ENCODE measurements at regions not wholly inside any gene's neighbourhood (a gene's known extent, or its start where the extent isn't known, plus 50 kb on each side); places are given as distances from the start of the nearest gene placed in this dataset.
A peak's percentile ranks its signal among the peaks of the same experiment; 100 is the strongest.

GRCh38 chr7:131061818-131062217 lies 265.9 kb upstream of the MKLN1 start (continued):
- no peak for TF ChIP-seq HMGXB4 (CRISPR knock-in tag; IDR thresholded peaks at IDR 0.05)

GRCh38 chr7:131066635-131067034 lies 261.0 kb upstream of the MKLN1 start:
- Mint-ChIP-seq H3K27ac (no peak overlapping the region), H3K4me1 (peaks cover 23% of the 10 kb centered on the region), H3K36me3 (no peaks in the 10 kb centered on the region), H3K9me3 (no peaks in the 10 kb centered on the region), H3K4me3 (no peak overlapping the region), H3K27me3 (ENCODE audit: low read depth) (no peaks in the 10 kb centered on the region)
- POLR2A ChIA-PET: no interaction called here
- no peak for TF ChIP-seq MLX (CRISPR knock-in tag; IDR thresholded peaks at IDR 0.05)
- TF ChIP-seq GABPB1 (CRISPR knock-in tag; IDR thresholded peaks at IDR 0.05): peak; percentile 90
- no peak for ATAC-seq
- no peak for DNase-seq (ENCODE audit: low spot score)
- CTCF ChIA-PET: interaction anchor here (0.9 to 3.9 kb wide), 2 partner anchors 170 to 236 kb away, joined by 5 to 25 read pairs; no protein-coding TSS in a partner anchor

- CTCF ChIA-PET: interaction anchor here (0.9 to 3.9 kb wide), 2 partner anchors 170 to 236 kb away, joined by 5 to 25 read pairs; no protein-coding TSS in a partner anchor
- DNase-seq (ENCODE audit: low spot score) (no peak), ATAC-seq (no peak; the same call in 1 of the 2 replicates)
- POLR2A ChIA-PET: no interaction called here
- Mint-ChIP-seq H3K4me3 (no peak overlapping the region), H3K4me1 (peaks cover 28% of the 10 kb centered on the region), H3K9me3 (no peaks in the 10 kb centered on the region), H3K27ac (no peak overlapping the region), H3K36me3 (no peaks in the 10 kb centered on the region), H3K27me3 (ENCODE audit: low read depth) (no peaks in the 10 kb centered on the region)
- no peak for TF ChIP-seq NR2C2 (CRISPR knock-in tag; IDR thresholded peaks at IDR 0.05)
Observed at GRCh38 chr7:131067220-131067619, 260.5 kb upstream of the MKLN1 start.

GRCh38 chr7:131068604-131069021 lies 259.1 kb upstream of the MKLN1 start:
- CTCF ChIA-PET: interaction anchor here (0.8 to 3.9 kb wide), 15 partner anchors 9 to 278 kb away, joined by 3 to 25 read pairs (median 4); partner anchors contain the start of gene MKLN1
- ATAC-seq: no peak
- peaks cover 36% of the 10 kb centered on the region for H3K4me1 Mint-ChIP-seq
- no peaks in the 10 kb centered on the region; the same call in 1 of the 2 replicates for H3K36me3 Mint-ChIP-seq
- POLR2A ChIA-PET: interaction anchor here (0.6 kb wide), 1 partner anchor 429 kb away, joined by 4 read pairs; no protein-coding TSS in a partner anchor
- no peaks in the 10 kb centered on the region for H3K27me3 Mint-ChIP-seq (ENCODE audit: low read depth)
- no peak overlapping the region for H3K27ac Mint-ChIP-seq
- no peak overlapping the region for H3K4me3 Mint-ChIP-seq
- no peaks in the 10 kb centered on the region for H3K9me3 Mint-ChIP-seq
- DNase-seq (ENCODE audit: low spot score): no peak
- no peak for TF ChIP-seq SOX15 (CRISPR knock-in tag; IDR thresholded peaks at IDR 0.05)
- TF ChIP-seq ZNF232 (CRISPR knock-in tag; IDR thresholded peaks at IDR 0.05): no peak
- TF ChIP-seq IRF2 (CRISPR knock-in tag; IDR thresholded peaks at IDR 0.05; ENCODE audit: borderline replicate concordance, low read depth): no peak
- TF ChIP-seq FOXJ3 (CRISPR knock-in tag; IDR thresholded peaks at IDR 0.05; ENCODE audit: borderline replicate concordance): no peak
- TF ChIP-seq MAX (CRISPR knock-in tag; IDR thresholded peaks at IDR 0.05): no peak
- TF ChIP-seq MLX (CRISPR knock-in tag; IDR thresholded peaks at IDR 0.05): no peak
- no peak for TF ChIP-seq PRDM15 (CRISPR knock-in tag; IDR thresholded peaks at IDR 0.05)
- no peak for TF ChIP-seq ZBTB21 (CRISPR knock-in tag; IDR thresholded peaks at IDR 0.05; ENCODE audit: borderline replicate concordance)
- TF ChIP-seq E2F1 (CRISPR knock-in tag; IDR thresholded peaks at IDR 0.05): no peak
- TF ChIP-seq SMAD3 (CRISPR knock-in tag; IDR thresholded peaks at IDR 0.05; ENCODE audit: borderline replicate concordance): no peak
- no peak for TF ChIP-seq EMX1 (CRISPR knock-in tag; IDR thresholded peaks at IDR 0.05)
- TF ChIP-seq ZNF532 (CRISPR knock-in tag; IDR thresholded peaks at IDR 0.05; ENCODE audit: borderline replicate concordance): no peak
- no peak for TF ChIP-seq TEAD1 (CRISPR knock-in tag; IDR thresholded peaks at IDR 0.05)

All from WTC11 (cell line).